Stomach (tissue), 4 donors: ENCODE measurements at regions not wholly inside any gene's neighbourhood (a gene's known extent, or its start where the extent isn't known, plus 50 kb on each side); places are given as distances from the start of the nearest gene placed in this dataset.

Experiments
- POLR2AphosphoS5 ChIP-seq, 3 donors: sonication (generic); formaldehyde crosslinking; IDR thresholded peaks; one replicate each; pipeline ENCODE4 v1.6.1; 2016; ENCODE audit warnings: antibody characterized with exemption in 3 of 3
- TF ChIP-seq, protein P1 (sequence below), 7 experiments: fragments of 450-650 bp in 4 of 7; fragments of 200-600 bp in 3 of 7; sonication (generic) in 3 of 7; IDR thresholded peaks; one replicate each; pipeline ENCODE4 v1.5.1; 2016 to 2019; ENCODE audit warnings: antibody characterized with exemption in 7 of 7, control low read depth in 2 of 7, mild to moderate bottlenecking in 1 of 7

DNA sequence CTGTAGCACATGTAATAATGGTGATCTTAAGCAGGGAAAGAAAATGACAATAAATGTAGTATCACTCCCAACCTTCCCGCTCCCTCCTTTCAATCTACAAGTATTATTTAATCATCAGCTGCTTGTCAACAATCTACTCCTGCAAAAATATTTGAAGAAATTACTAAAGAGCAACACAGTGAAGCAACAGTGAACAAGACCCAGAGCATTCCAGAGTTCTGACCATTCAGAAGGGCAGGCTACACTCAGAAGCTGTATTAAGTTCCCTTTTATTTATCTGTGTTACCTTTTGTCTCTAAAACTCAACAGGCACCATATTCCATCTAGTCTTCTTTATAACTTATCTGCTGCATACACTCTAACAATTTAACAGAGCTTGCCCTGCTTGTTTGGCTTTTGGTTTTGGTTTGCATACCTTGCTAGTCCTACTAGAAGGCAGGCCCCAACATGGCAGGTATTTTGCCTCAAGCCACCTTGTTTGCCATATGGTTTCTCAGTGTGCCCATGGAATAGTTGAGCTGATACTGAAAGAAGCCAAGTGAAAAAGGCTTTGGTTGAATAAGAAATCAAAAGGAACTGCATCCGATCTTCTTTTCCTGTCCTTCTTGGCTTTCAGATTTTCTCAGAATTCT is 253.9 kb downstream of the CEMIP2 start:
- TF ChIP-seq, protein P1, sequence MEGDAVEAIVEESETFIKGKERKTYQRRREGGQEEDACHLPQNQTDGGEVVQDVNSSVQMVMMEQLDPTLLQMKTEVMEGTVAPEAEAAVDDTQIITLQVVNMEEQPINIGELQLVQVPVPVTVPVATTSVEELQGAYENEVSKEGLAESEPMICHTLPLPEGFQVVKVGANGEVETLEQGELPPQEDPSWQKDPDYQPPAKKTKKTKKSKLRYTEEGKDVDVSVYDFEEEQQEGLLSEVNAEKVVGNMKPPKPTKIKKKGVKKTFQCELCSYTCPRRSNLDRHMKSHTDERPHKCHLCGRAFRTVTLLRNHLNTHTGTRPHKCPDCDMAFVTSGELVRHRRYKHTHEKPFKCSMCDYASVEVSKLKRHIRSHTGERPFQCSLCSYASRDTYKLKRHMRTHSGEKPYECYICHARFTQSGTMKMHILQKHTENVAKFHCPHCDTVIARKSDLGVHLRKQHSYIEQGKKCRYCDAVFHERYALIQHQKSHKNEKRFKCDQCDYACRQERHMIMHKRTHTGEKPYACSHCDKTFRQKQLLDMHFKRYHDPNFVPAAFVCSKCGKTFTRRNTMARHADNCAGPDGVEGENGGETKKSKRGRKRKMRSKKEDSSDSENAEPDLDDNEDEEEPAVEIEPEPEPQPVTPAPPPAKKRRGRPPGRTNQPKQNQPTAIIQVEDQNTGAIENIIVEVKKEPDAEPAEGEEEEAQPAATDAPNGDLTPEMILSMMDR (IDR thresholded peaks at IDR 0.05): no peak
- no peak for TF ChIP-seq POLR2AphosphoS5 (IDR thresholded peaks at IDR 0.05)
